GM18520 (cell line): ENCODE measurements at regions not wholly inside any gene's neighbourhood (a gene's known extent, or its start where the extent isn't known, plus 50 kb on each side); places are given as distances from the start of the nearest gene placed in this dataset.
"Not testable (repeated sequence)": the region's sequence is repeated elsewhere in the genome, so short reads cannot be mapped to it uniquely, and the experiment has no call there.

Experiments used
- ATAC-seq: cut with Tn5 transposase; IDR thresholded peaks from one replicate; pipeline ENCODE4 v1.9.1; 2021; ENCODE audit not compliant: unreplicated experiment

DNA sequence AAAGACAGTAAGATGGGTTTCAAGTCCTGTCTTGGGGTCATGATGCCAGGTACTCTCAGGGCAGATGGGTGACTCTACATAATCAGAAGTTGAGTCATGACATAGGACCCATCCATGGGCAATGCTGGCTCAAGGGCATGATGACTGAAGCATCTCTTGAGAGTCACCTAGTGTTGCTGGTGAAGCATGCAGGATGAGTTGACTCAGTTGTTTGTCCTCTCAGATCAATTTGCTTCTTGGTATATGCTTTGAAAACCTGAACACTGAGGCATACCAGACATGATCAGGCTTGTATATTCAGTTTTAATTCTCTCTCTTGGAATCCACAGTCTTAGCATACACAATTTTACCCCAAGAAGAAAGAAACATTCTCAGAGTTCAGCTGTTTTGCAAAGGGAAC, 658.9 kb upstream of the NXPH2 start:
- no peak for ATAC-seq

- no peak for ATAC-seq
Observed at GRCh38 chr2:139438478-139438877, 658.3 kb upstream of the NXPH2 start.

GRCh38 chr2:139427164-139427563, 647.0 kb upstream of the NXPH2 start:
- ATAC-seq = no peak

DNA sequence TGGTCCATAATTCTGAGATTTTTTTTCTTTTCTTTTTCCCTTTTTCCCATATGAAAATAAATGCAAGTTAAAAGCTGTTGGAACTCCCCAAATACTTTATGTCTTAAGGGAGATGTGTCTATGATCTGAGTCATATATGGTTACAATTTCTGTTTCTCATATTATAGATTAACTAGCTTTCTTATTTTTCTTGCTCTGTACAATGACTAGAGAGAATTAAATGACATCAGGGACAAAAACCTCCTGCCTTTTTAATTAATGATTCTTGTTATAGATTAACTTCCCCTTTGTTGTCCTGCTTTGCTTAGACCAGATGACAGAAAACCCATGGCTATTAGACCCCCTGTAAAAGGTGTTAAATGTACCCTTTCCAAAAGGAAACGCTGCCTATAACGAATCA, 643.9 kb upstream of the NXPH2 start:
- ATAC-seq = no peak

- ATAC-seq = no peak
Observed at GRCh38 chr2:139411236-139411635, 631.0 kb upstream of the NXPH2 start.

GRCh38 chr2:139410833-139411174, 630.6 kb upstream of the NXPH2 start:
- not testable (repeated sequence) for ATAC-seq

DNA sequence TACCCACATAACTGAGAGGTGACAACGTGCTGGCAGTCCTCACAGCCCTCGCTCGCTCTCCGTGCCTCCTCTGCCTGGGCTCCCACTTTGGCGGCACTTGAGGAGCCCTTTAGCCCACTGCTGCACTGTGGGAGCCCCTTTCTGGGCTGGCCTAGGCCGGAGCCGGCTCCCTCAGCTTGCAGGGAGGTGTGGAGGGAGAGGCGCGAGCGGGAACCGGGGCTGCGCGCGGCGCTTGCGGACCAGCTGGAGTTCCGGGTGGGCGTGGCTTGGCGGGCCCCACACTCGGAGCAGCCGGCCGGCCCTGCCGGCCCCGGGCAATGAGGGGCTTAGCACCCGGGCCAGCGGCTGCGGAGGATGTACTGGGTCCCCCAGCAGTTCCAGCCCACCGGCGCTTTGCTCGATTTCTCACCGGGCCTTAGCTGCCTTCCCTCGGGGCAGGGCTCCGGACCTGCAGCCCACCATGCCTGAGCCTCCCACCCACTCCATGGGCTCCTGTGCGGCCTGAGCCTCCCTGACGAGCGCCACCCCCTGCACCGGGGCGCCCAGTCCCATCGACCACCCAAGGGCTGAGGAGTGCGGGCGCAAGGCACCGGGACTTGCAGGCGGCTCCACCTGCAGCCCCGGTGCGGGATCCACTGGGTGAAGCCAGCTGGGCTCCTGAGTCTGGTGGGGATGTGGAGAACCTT, 630.1 kb upstream of the NXPH2 start:
- not testable (repeated sequence) for ATAC-seq

DNA sequence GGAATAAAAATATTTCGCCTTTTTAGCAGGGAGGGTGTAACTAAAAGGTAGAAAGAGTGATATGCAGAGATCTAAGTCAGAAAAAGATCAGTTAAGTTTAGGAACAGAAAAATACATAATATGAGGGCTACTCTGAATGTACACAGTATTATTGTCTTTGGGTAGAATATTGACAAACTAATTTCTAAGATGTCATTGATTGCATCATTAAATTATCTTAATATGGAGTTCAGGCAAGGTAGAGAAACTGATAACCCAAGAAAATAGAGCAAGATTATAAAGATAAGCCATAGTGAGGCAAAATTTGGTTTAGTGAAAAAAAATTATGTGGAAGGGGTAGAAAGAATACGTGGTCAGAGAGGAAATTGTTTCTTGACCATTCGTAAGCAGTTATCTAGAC, 629.0 kb upstream of the NXPH2 start:
- ATAC-seq = no peak

DNA sequence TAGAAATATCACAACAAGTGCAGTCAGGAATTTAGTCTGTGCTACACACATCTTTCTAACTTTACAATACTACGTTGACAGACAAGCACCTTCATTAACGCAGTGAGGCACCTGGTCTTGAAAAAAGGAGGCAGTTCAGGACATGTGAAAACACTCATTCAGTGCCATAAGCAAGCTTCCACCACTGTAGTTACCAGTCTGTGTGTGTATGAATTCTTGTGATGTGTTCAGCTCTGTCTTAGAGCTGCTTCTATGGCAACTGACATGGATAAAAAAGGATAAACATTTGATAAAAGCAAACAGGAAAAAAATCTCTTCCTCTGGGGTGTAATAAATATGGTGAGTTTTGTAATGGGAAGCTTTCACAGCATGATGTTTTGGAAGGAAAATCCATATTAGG, 623.8 kb upstream of the NXPH2 start:
- no peak for ATAC-seq

GRCh38 chr2:139394801-139395200, 614.6 kb upstream of the NXPH2 start:
- ATAC-seq = no peak

- ATAC-seq = no peak
Observed at GRCh38 chr2:139389391-139389790, 609.2 kb upstream of the NXPH2 start.

- no peak for ATAC-seq
Observed at GRCh38 chr2:139386401-139386800, 606.2 kb upstream of the NXPH2 start.

DNA sequence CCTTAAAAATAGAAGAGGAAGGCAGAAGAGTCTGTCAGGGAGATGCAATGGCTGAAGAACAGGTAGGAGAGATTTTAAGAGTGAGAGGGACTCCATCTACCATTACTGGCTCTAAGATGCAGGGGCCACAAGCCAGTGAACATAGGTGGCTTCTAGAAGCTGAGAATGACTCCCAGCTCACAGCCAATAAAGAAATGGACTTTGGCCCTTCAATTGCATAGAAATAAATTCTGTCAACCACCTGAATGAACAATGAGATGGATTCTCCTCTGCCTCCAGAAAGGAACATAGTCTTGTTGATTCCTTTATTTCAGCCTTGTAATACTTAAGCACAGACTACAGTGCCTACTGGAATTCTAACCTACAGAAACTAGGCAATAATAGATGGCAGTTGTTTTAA, 603.3 kb upstream of the NXPH2 start:
- ATAC-seq = no peak

GRCh38 chr2:139380051-139380450, 599.9 kb upstream of the NXPH2 start:
- ATAC-seq = no peak

GRCh38 chr2:139378373-139378772, 598.2 kb upstream of the NXPH2 start:
- ATAC-seq = no peak

GRCh38 chr2:139374296-139374850, 594.2 kb upstream of the NXPH2 start:
- ATAC-seq = no peak

GRCh38 chr2:139369423-139370409, 589.5 kb upstream of the NXPH2 start:
- ATAC-seq = no peak

DNA sequence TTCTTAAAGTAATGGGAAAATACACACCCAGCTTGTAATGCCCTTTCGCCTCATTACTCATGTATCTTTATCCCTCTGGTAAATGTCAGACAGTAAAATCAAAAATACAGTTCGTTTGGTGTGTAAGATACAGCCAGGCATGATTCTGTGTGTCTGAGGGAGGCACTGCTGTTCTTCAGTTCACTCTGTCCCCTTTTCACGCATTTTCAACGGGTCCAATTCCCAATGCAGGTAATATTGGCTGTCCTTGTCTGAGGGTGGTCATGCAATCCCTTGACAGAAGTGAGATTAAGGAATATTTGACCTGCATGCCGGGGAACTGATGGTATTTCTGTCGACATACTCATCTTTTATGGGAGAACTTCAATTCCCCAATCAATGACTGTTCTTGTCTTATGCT, 587.2 kb upstream of the NXPH2 start:
- ATAC-seq = no peak

- ATAC-seq = no peak
Observed at GRCh38 chr2:139366681-139367080, 586.5 kb upstream of the NXPH2 start.

DNA sequence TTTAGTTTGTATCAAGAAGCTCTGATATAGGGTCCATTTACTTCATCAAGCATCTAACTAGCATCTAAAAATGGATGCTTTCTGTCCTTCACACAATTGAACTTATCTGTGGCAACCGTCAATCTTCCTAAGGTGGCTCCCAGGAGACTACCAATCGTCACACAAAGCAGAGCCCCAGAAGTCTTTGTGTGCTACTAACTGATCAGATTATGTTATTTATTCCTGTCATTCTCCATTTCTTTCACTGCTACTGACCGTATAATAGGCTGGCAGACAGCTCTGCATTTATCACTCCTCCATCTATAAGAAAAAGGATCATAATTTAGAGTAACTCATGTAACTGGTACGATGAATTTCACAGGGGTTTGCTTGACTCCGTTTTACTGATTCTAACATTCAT, 585.0 kb upstream of the NXPH2 start:
- ATAC-seq = no peak

- no peak for ATAC-seq
Observed at GRCh38 chr2:139360654-139361053, 580.5 kb upstream of the NXPH2 start.

DNA sequence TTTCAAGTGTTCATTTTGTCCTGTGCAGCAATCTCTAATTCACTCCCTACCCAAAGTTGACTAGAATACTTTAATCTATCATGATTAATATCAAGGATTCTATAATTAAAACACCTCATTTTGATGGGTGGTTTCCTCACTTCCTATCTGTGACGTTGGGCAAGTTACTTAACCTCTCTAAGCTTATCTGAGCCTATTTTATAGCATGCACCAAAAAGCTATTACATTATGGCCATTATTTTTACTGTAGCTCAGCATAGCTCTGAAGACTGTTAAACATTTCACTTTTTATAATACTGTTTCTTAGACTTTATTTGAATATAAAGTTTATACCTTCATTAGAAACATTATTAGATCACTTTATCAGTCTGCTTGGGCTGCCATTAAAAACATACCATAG, 579.6 kb upstream of the NXPH2 start:
- ATAC-seq = no peak
